Tibial nerve (tissue), 4 donors: ENCODE measurements at regions not wholly inside any gene's neighbourhood (a gene's known extent, or its start where the extent isn't known, plus 50 kb on each side); places are given as distances from the start of the nearest gene placed in this dataset.

Source experiments
- DNase-seq, 2 donors: peaks; one replicate each; pipeline ENCODE4 v3.0.0-alpha.2; 2019; ENCODE audit warnings: low spot score in 2 of 2
- H3K27ac ChIP-seq, 4 donors: fragments of 200-600 bp; sonication (generic) in 3 of 4; one replicate each; pipeline ENCODE4 v1.5.1; 2017 to 2019; ENCODE audit warnings: mild to moderate bottlenecking in 1 of 4
- H3K27me3 ChIP-seq, 2 donors: fragments of 200-600 bp; sonication (generic) in 1 of 2; one replicate each; pipeline versions ENCODE4 v1.5.1 to v1.6.0; 2017 to 2019
- H3K36me3 ChIP-seq, 3 donors: fragments of 200-600 bp; sonication (generic); one replicate each; pipeline ENCODE4 v1.5.1; 2018 to 2019
- H3K4me1 ChIP-seq, 4 donors: fragments of 200-600 bp; sonication (generic) in 3 of 4; one replicate each; pipeline ENCODE4 v1.5.1; 2017 to 2019
- H3K4me3 ChIP-seq, 4 donors: fragments of 200-600 bp; sonication (generic) in 3 of 4; one replicate each; pipeline ENCODE4 v1.5.1; 2017 to 2019; ENCODE audit warnings: mild to moderate bottlenecking in 1 of 4, moderate library complexity in 1 of 4
- H3K9me3 ChIP-seq, 4 donors: fragments of 200-600 bp; sonication (generic) in 3 of 4; one replicate each; pipeline ENCODE4 v1.5.1; 2017 to 2019
- CTCF ChIP-seq, 5 experiments: fragments of 200-600 bp in 3 of 5; fragments of 450-650 bp in 2 of 5; sonication (generic) in 3 of 5; IDR thresholded peaks; one replicate each; pipeline ENCODE4 v1.5.1; 2016 to 2019; ENCODE audit warnings: antibody characterized with exemption in 5 of 5, mild to moderate bottlenecking in 3 of 5, moderate library complexity in 2 of 5
- EP300 ChIP-seq, 2 donors: sonication (generic); formaldehyde crosslinking; IDR thresholded peaks; one replicate each; pipeline ENCODE4 v1.6.1; 2017; ENCODE audit warnings: antibody characterized with exemption in 2 of 2, mild to moderate bottlenecking in 1 of 2
- POLR2A ChIP-seq, 2 donors: fragments of 450-650 bp; IDR thresholded peaks; one replicate each; pipeline ENCODE4 v1.6.1; 2017; ENCODE audit warnings: antibody characterized with exemption in 2 of 2, mild to moderate bottlenecking in 2 of 2, moderate library complexity in 2 of 2
- WGBS, 2 donors: methylation state at CpG; one replicate each; pipeline ENCODE4 v1.1.5; 2018; 5-methylcytosine and 5-hydroxymethylcytosine counted together

DNA sequence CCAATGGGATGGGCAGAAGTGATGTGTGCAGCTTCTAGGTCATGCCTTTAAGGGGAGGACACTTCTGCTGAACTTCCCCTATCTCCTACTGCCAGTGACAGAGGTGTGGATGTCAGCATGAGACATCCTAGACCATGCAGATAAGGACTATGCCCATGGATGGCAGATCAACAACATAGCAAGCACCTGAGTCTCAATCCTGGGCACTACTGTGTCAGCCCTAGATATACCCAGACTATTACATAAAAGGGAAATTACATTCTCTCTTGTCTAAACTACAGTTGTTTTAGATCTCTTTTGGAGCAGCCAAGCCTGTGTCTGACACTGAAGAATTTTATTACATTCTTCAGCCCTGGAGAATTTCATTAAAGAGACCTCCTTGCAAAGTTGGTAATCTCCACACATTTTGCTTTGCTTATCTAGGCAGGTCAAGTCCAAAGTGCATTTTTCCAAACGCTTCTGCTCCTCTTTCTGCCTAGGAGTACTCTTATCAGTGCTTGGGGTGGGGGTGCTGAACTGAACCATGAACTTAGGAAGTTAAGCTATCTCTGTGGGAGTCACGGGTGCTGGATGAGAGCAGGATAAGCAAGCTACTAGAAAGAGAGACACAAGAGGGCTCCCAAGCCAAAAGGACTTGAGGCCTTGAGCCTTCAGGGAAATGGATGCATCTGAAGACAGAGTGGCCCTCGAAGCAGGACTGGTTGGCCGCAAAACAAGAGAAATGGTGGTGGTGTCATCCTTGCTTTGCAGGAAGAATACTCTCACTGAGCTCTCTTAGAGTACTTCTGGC, 95.2 kb upstream of the SPRED2 start:
- no peak for TF ChIP-seq CTCF (IDR thresholded peaks at IDR 0.05)
- TF ChIP-seq EP300 (IDR thresholded peaks at IDR 0.05): no peak
- TF ChIP-seq POLR2A (IDR thresholded peaks at IDR 0.05): no peak
- no peak overlapping the region for H3K4me3 ChIP-seq
- H3K27me3 ChIP-seq: no peaks in the 10 kb centered on the region
- no peaks in the 10 kb centered on the region for H3K36me3 ChIP-seq
- no peak for DNase-seq
- no peaks in the 10 kb centered on the region for H3K4me1 ChIP-seq
- WGBS, 2 donors: 65 to 68% methylated on average over 4 of the region's 4 CpGs
- H3K27ac ChIP-seq: no peak overlapping the region
- H3K9me3 ChIP-seq: no peaks in the 10 kb centered on the region

- no peaks in the 10 kb centered on the region for H3K36me3 ChIP-seq
- no peaks in the 10 kb centered on the region for H3K9me3 ChIP-seq
- no peaks in the 10 kb centered on the region for H3K4me1 ChIP-seq
- WGBS, 2 donors: 20 to 24% methylated on average over 4 of the region's 4 CpGs
- H3K4me3 ChIP-seq: no peak overlapping the region
- no peak for DNase-seq
- no peak overlapping the region for H3K27ac ChIP-seq
- H3K27me3 ChIP-seq: no peaks in the 10 kb centered on the region
- TF ChIP-seq POLR2A (IDR thresholded peaks at IDR 0.05): no peak
- no peak for TF ChIP-seq EP300 (IDR thresholded peaks at IDR 0.05)
- TF ChIP-seq CTCF (IDR thresholded peaks at IDR 0.05): no peak
These were observed 93.3 kb upstream of the SPRED2 start for GRCh38 chr2:65525616-65526231.

- Histone ChIP-seq H3K4me3 (no peak overlapping the region), H3K9me3 (no peaks in the 10 kb centered on the region), H3K4me1 (no peaks in the 10 kb centered on the region), H3K36me3 (no peaks in the 10 kb centered on the region), H3K27me3 (no peaks in the 10 kb centered on the region), H3K27ac (no peak overlapping the region)
- 93 to 94% methylated on average over 4 of the region's 4 CpGs for WGBS, 2 donors
- no peak for DNase-seq
- TF ChIP-seq POLR2A (IDR thresholded peaks at IDR 0.05): no peak
- TF ChIP-seq CTCF (IDR thresholded peaks at IDR 0.05): no peak
- no peak for TF ChIP-seq EP300 (IDR thresholded peaks at IDR 0.05)
These were observed 90.5 kb upstream of the SPRED2 start for GRCh38 chr2:65522922-65523321.

GRCh38 chr2:65518751-65519150, 86.4 kb upstream of the SPRED2 start:
- TF ChIP-seq CTCF (IDR thresholded peaks at IDR 0.05) (no peak), EP300 (IDR thresholded peaks at IDR 0.05) (no peak), POLR2A (IDR thresholded peaks at IDR 0.05) (no peak)

GRCh38 chr2:65514555-65515195, 82.3 kb upstream of the SPRED2 start:
- TF ChIP-seq CTCF (IDR thresholded peaks at IDR 0.05): no peak
- TF ChIP-seq EP300 (IDR thresholded peaks at IDR 0.05): no peak
- TF ChIP-seq POLR2A (IDR thresholded peaks at IDR 0.05): no peak
- Histone ChIP-seq H3K27ac (no peak overlapping the region), H3K27me3 (no peaks in the 10 kb centered on the region), H3K36me3 (no peaks in the 10 kb centered on the region), H3K4me1 (no peaks in the 10 kb centered on the region), H3K4me3 (no peak overlapping the region), H3K9me3 (no peaks in the 10 kb centered on the region)
- no peak for DNase-seq
- WGBS, 2 donors: 80 to 81% methylated on average over 4 of the region's 4 CpGs

More at GRCh38 chr2:65518751-65519150, 86.4 kb upstream of the SPRED2 start:
- Histone ChIP-seq H3K27ac (no peak overlapping the region), H3K27me3 (no peaks in the 10 kb centered on the region), H3K9me3 (no peaks in the 10 kb centered on the region), H3K4me1 (no peaks in the 10 kb centered on the region), H3K36me3 (no peaks in the 10 kb centered on the region), H3K4me3 (no peak overlapping the region)
- DNase-seq: no peak
- 88 to 91% methylated on average over 1 of the region's 1 CpG for WGBS, 2 donors
